ENCODE measurements at regions not wholly inside any gene's neighbourhood (a gene's known extent, or its start where the extent isn't known, plus 50 kb on each side); places are given as distances from the start of the nearest gene placed in this dataset.

- no peak for DNase-seq (ENCODE audit: low read depth)
These were observed 673.6 kb upstream of the TENM3 start for GRCh38 chr4:181569553-181569952.

- no peak for DNase-seq (ENCODE audit: low read depth)
These were observed 664.3 kb upstream of the TENM3 start for GRCh38 chr4:181578911-181579310.

DNA sequence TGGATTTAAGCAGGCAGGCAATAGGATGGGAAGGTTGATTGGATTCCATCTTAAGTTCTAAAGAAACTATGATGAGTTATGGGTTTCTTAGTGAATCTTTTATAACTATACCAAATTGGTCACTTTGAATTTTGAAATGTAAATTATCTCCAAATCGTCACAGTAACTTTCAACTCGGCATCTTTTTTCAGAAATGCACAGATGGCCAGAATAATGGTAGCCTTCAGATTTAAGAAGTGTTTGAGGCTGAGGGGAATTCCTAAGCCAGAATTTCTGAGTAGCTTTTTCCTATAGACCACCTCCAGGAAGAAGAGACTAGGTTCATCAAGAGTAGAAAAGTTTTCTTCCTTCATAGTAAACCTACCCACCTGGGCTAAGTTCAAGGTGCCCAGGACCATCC is 663.7 kb upstream of the TENM3 start:
- no peak for DNase-seq (ENCODE audit: low read depth)

DNA sequence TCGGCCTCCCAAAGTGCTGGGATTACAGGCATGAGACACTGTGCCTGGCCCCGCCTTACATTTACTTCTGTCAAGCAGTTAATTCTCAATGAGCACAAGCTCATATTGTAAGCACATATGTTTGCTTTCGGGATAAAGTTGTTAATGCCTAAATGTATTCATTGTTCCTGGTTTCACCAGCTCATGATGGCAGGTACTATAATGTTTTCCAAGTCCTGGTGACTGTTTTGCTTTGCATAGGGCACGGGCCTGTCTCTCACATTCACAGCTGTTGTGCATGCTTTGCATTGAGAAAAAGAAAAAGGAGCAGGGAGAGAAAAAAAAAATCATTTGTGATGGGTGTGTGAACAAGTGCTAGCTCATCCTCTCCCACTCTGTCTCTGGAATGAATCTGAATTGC is 661.2 kb upstream of the TENM3 start:
- no peak for DNase-seq (ENCODE audit: low read depth)

DNA sequence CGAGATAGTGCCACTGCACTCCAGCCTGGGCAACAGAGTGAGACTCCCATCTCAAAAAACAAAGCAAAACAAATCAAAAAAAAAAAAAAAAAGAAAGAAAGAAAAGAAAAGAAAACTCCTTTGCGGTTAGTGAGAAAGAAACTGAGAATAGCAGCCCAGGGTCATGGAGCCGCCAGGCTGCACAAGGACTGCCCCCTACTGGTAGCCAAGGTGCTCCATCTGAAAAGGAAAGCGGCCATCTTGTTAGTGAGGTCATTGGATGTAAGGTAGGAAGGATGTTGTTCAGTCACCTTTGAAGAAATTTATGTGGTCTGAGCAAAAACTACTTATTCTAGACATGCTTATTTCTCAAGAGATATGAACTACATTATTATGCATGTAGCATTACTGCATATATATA is 660.6 kb upstream of the TENM3 start:
- DNase-seq (ENCODE audit: low read depth) = no peak

DNA sequence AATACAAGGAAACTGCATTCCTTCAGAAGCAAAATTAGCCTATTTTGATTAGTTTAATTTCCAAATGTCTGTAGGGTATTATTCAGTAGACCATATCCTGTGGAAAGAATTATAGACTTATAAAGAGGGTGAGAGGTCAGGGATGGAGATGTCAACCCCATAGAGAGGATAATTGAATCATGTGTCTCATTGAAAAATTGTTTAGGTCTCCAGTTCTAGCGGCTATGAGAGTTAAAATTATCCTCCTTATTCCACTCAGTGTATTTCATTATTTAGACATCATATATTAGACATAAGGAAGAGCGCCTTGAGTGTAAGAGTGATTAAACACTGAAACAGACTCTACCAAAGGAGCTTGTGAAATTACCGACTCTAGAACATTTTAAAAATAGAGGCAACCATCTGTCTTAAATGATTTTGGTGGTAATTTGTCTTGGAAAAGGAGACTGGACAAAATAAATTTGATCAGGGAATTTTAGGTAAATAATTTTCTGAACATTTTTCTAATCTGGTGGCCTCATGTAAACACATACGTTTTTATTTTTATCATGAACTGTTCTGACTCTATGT is 654.4 kb upstream of the TENM3 start:
- no peak for DNase-seq (ENCODE audit: low read depth)

DNA sequence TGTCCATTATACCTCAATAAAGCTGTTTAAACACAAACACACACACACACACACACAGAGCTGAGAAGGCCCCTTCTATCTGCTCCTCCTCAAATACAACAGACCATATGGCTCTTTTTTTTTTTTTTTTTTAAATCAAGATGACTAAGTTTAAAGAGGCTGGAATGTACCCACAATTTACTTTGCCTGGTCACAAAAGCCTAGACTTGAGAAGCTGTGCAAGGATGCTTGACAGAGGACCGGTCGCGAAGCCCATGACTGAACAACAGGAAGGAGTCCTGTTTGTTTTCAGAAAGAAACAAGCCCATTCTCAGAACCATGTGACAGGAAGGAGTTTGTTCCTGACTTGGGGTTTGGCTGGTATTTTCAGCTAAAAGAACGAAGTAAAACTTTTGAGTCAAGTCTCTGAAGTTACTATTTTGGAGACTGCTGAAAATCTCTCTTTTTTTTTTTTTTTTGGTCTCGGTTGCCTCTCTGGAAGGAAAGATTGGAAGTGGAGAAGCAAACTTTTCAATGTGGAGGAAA is 650.9 kb upstream of the TENM3 start:
- DNase-seq (ENCODE audit: low read depth) = no peak

- DNase-seq (ENCODE audit: low read depth) = no peak
These were observed 649.5 kb upstream of the TENM3 start for GRCh38 chr4:181593703-181594102.

- DNase-seq (ENCODE audit: low read depth) = no peak
These were observed 649.0 kb upstream of the TENM3 start for GRCh38 chr4:181594188-181594587.

- DNase-seq (ENCODE audit: low read depth) = no peak
These were observed 647.5 kb upstream of the TENM3 start for GRCh38 chr4:181595716-181596115.

DNA sequence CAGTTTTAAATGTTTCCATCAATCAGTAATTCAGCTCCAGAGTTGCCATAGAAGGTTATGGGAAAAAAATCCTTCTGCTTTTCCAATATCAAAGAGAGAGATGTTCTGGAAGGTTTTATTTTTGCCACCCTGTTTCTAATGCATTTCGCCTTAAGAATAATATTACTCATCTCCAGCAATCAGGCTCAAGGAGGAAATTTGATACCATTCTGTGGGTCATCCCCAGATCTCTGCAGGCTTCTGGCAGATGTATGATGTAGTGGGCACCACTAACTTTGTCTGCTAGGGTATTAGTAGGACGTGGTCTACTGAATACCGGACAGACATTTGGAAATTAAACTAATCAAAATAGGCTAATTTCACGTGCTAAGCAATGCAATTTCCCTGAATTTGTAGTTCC is 645.4 kb upstream of the TENM3 start:
- DNase-seq (ENCODE audit: low read depth) = no peak

DNA sequence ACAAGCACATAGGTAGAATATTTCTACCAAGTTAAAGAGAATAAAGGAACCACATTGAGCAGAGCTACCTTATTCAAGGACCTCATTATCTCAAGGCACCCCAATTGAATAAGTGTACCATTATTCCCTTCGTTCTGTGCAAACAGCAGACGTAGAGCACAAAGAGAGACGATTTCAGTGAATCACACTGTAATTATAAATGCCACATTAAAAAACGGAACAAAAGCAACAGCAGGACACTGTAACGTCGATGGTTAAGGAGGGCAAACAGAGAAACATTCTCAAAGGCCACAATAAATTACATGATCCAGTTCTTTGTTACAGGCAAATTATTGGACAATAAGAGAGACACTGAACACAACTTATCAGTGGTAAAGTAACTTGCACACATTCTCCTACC is 644.1 kb upstream of the TENM3 start:
- no peak for DNase-seq (ENCODE audit: low read depth)

- DNase-seq (ENCODE audit: low read depth) = no peak
These were observed 642.1 kb upstream of the TENM3 start for GRCh38 chr4:181601103-181601502.

- DNase-seq (ENCODE audit: low read depth) = no peak
These were observed 638.7 kb upstream of the TENM3 start for GRCh38 chr4:181604546-181604945.

DNA sequence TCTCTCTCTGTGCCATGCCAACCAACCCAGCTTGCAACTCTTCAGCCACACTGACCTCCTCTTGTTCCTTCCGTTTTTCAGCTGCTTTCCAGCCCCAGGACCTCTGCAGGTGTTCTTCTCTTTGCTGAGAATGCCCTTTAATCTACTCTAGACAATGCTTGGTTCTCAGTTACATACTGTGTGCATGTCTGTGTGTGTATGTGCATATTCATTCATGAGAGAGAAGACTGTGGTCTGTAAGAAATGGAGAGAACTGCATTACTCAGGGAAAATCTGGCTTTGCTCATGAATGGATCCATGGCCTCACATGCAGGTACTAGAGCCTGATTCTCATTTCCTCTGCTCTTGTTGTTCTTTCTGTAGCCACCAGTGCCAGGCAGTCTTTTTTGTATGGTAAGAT is 636.9 kb upstream of the TENM3 start:
- no peak for DNase-seq (ENCODE audit: low read depth)

DNA sequence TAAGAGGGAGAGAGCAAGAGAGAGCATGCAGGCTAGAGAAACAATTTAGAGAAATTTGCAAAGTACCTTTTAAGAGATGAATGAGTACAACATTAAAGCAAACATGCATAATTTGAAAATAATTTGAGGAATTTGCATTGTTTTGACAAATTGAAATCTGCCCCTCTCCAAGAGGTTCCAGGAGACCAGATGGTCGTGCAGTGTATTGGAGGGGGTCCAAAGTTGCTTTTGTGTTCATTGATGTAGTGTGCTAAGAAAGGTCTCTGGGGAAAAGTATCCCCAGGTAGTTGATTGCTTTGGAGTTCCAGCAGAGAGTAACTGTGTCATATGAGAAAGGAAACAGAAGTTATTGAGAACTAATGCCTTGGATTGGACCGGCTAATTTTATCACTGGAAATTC is 635.0 kb upstream of the TENM3 start:
- DNase-seq (ENCODE audit: low read depth) = no peak

- DNase-seq (ENCODE audit: low read depth) = no peak
These were observed 632.0 kb upstream of the TENM3 start for GRCh38 chr4:181611033-181611711.

DNA sequence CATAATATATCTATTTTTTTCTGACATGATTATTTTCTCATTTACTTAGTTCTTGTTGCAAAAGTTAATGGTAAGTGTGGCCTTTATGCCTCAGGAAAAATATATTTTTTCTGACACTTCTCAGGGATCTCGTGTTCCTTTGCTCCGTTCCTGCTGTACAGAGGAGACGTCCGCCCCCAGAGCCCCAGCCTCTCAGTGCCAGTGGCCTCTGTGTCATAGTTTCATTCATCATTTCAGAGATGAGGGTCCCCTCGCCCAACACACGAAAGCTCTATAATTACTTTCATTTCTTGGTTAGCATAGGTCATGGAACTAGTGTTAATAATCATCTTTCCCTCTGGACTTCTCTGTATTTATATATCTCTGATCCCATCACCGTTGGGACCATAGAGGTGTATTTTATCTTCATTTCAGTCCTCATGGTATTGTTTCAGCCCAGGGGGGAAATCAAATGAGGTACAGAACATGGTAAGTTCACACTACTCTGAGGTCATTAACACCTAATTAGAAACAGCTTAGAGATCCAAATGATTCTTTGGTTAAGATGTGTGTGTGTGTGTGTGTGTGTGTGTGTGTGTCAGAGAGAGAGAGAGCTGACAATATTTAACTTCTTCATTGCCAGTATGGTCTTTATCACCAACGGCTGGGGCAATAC is 631.1 kb upstream of the TENM3 start:
- no peak for DNase-seq (ENCODE audit: low read depth)

- no peak for DNase-seq (ENCODE audit: low read depth)
These were observed 630.0 kb upstream of the TENM3 start for GRCh38 chr4:181613200-181613599.

DNA sequence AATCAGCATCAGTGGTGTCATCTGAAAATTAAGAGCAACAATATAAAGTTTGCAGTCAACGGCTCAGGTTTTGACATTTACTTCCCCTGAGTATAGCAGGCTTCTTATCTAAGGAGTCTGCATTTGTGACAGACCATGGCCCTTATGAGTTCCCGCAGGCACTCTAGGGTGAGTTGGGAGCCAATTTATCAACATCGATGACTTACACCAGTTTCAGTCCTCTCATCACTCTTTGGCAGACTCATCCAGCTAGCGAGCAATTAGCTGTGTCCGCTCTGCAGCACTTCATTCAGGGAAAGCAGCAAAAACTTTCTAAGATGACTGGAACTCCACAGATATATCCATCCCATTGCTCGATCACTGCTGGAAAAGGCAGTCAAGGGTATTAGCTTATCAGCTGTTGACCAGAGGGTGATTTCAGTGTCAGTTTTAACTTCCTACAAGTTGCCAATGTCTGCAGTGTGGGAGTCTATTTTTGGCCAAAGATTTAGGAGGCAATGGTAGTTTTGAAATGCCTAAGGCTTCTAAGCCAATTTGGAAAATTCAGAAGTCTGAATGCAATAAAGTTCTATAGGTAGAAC is 625.1 kb upstream of the TENM3 start:
- DNase-seq (ENCODE audit: low read depth) = no peak

GRCh38 chr4:181618896-181619295 is 624.3 kb upstream of the TENM3 start:
- no peak for DNase-seq (ENCODE audit: low read depth)

DNA sequence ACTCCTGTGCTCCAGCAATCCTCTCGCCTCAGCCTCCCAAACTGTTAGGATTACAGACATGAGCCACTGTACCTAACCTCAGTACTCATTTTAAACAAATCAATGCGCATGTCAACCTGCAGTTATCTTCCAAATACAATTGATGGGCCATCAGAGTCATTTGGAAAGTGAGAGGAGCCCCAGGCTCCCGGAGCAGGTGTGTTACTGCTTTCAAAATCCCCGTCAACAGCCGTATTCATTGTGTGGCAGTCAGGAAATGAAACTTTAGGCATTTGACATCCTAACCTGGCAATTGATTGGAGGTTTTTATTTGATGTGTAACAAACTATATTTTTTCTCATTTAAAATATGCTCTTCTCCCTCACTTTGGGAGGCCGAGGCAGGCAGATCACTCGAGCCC is 623.6 kb upstream of the TENM3 start:
- DNase-seq (ENCODE audit: low read depth) = no peak

Measured in activated T-cell treated with anti-CD3 and anti-CD28 coated beads for 24 hours (primary cell).